Endothelial cell (in vitro differentiated cells): ENCODE measurements at regions not wholly inside any gene's neighbourhood (a gene's known extent, or its start where the extent isn't known, plus 50 kb on each side); places are given as distances from the start of the nearest gene placed in this dataset.
"Not testable (repeated sequence)": the region's sequence is repeated elsewhere in the genome, so short reads cannot be mapped to it uniquely, and the experiment has no call there.

Experiments
- DNase-seq: peaks from one replicate; pipeline ENCODE4 v3.0.0; 2021; ENCODE audit warnings: low spot score
- H3K27ac Mint-ChIP-seq: one replicate; pipeline ENCODE4 v1.8.0; 2021; ENCODE audit warnings: mixed read lengths, inconsistent platforms; ENCODE audit not compliant: unreplicated experiment
- H3K27me3 Mint-ChIP-seq: one replicate; pipeline ENCODE4 v1.8.0; 2021; ENCODE audit warnings: mild to moderate bottlenecking, moderate library complexity, mixed read lengths, inconsistent platforms; ENCODE audit not compliant: unreplicated experiment
- H3K36me3 Mint-ChIP-seq: one replicate; pipeline ENCODE4 v1.8.0; 2021; ENCODE audit warnings: mild to moderate bottlenecking, low read depth, mixed read lengths, inconsistent platforms; ENCODE audit not compliant: unreplicated experiment
- H3K4me1 Mint-ChIP-seq: one replicate; pipeline ENCODE4 v1.8.0; 2021; ENCODE audit warnings: mild to moderate bottlenecking, mixed read lengths, inconsistent platforms; ENCODE audit not compliant: unreplicated experiment
- H3K4me3 Mint-ChIP-seq: one replicate; pipeline ENCODE4 v1.8.0; 2021; ENCODE audit warnings: mild to moderate bottlenecking, mixed read lengths, inconsistent platforms; ENCODE audit not compliant: unreplicated experiment
- H3K9me3 Mint-ChIP-seq: one replicate; pipeline ENCODE4 v1.8.0; 2021; ENCODE audit warnings: mixed read lengths, inconsistent platforms; ENCODE audit not compliant: unreplicated experiment
- TF ChIP-seq, protein P1 (sequence below): fragments of 200-600 bp; sonication (generic); IDR thresholded peaks from one replicate; pipeline ENCODE4 v1.5.0; 2021; ENCODE audit warnings: antibody characterized with exemption; ENCODE audit not compliant: unreplicated experiment

DNA sequence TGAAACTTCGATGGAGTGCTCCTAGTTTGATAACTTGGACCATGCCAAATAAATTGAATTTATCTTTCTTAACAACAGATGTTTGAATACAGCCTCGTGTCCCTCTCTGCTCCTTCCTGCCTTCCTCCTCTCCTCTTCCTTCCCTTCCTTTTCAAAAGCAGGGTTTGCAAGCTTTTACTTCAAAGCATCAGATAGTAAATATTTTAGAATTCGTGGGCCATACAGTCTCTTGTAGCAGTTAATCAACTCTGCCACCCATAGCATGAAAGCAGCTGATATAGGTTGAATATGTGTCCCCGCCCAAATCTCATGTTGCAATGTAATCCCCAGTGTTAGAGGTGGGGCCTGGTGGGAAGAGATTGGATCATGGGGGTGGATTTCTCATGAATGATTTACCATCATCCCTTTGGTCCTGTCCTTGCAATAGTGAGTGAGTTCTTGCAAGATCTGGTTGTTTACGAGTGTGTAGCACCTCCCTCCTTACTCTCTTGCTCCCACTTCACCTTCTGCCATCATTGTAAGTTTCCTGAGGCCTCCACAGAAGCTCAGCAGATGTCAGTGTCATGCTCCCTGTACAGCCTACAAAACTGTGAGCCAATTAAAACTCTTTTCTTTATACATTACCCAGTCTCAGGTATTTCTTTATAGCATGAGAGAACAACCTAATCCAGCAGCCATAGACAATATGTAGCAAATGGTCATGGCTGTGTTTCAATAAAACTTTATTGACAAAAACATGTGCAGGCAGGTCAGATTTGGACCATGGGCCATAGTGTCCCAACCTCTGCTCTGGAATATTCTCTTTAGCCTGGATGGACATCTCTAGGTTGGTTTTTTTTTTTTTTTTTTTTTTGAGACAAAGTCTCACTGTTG is 102.8 kb downstream of the ALG1L2 start:
- not testable (repeated sequence) for H3K9me3 Mint-ChIP-seq, H3K27me3 Mint-ChIP-seq, H3K36me3 Mint-ChIP-seq, DNase-seq, H3K4me3 Mint-ChIP-seq
- Mint-ChIP-seq H3K4me1 (peaks cover 27% of the 10 kb centered on the region), H3K27ac (peak overlapping the region; percentile 82)

DNA sequence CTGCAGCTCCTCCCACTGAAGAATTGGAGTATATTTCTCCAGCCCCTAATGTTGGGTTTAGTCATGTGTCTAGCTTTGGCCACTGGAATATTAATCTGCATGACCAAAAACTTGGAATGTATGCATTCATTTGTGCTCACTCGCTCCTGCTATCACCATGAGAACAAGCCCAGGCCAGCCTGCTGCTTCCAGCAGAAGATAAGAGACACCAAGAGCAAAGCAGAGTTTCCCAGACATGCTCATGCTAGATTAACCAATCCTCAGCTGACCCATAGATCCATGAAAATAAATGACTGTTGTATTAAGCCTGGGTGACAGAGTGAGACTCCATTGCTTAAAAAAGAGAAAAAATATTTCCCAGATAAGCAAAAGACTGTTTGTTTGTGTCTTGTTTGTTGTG is 119.6 kb downstream of the ALG1L2 start:
- H3K4me3 Mint-ChIP-seq, H3K9me3 Mint-ChIP-seq, H3K27me3 Mint-ChIP-seq, DNase-seq, H3K4me1 Mint-ChIP-seq, H3K27ac Mint-ChIP-seq: not testable (repeated sequence)
- H3K36me3 Mint-ChIP-seq: peaks cover 13% of the 10 kb centered on the region

DNA sequence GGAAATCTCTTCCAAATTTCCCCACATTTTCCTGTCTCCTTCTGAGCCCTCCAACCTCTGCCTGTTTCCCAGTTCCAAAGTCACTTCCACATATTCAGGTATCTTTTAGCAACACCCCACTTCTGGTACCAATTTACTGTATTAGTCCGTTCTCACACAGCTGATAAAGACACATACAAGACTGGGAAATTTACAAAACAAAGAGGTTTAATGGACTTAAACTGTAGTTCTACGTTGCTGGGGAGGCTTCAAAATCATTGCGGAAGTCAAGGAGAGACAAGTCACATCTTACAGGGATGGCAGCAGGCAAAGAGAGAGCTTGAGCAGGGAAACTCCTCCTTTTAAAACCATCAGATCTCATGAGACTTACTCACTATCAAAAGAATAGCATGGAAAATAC is 122.0 kb downstream of the ALG1L2 start:
- not testable (repeated sequence) for H3K27me3 Mint-ChIP-seq, DNase-seq, H3K4me1 Mint-ChIP-seq, H3K9me3 Mint-ChIP-seq, H3K27ac Mint-ChIP-seq
- H3K4me3 Mint-ChIP-seq: peak overlapping the region; percentile 2
- peaks cover 13% of the 10 kb centered on the region for H3K36me3 Mint-ChIP-seq

DNA sequence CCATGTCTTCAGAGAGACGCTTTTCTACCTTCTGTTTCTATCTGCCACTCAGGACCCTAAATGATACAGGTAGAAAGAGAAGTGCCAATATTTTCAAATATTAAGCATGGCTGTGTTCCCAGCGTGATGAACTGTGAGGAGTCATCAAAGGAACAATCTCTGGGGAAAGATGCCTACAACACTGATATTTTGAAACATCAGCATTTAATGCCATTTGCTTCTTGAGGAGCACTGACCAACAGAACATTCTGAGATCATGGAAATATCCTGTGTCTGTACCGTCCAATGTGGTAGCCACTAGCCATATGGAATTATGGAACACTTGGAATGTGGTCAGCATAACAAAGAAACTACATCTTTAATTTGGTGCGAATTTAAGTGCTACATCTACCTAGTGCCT is 117.9 kb upstream of the COL6A5 start:
- TF ChIP-seq, protein P1, sequence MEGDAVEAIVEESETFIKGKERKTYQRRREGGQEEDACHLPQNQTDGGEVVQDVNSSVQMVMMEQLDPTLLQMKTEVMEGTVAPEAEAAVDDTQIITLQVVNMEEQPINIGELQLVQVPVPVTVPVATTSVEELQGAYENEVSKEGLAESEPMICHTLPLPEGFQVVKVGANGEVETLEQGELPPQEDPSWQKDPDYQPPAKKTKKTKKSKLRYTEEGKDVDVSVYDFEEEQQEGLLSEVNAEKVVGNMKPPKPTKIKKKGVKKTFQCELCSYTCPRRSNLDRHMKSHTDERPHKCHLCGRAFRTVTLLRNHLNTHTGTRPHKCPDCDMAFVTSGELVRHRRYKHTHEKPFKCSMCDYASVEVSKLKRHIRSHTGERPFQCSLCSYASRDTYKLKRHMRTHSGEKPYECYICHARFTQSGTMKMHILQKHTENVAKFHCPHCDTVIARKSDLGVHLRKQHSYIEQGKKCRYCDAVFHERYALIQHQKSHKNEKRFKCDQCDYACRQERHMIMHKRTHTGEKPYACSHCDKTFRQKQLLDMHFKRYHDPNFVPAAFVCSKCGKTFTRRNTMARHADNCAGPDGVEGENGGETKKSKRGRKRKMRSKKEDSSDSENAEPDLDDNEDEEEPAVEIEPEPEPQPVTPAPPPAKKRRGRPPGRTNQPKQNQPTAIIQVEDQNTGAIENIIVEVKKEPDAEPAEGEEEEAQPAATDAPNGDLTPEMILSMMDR: no peak
- no peak overlapping the region for H3K4me3 Mint-ChIP-seq
- H3K27me3 Mint-ChIP-seq: no peaks in the 10 kb centered on the region
- H3K36me3 Mint-ChIP-seq: no peaks in the 10 kb centered on the region
- DNase-seq: no peak
- H3K27ac Mint-ChIP-seq: no peak overlapping the region
- H3K9me3 Mint-ChIP-seq: no peaks in the 10 kb centered on the region
- peaks cover 8% of the 10 kb centered on the region for H3K4me1 Mint-ChIP-seq

DNA sequence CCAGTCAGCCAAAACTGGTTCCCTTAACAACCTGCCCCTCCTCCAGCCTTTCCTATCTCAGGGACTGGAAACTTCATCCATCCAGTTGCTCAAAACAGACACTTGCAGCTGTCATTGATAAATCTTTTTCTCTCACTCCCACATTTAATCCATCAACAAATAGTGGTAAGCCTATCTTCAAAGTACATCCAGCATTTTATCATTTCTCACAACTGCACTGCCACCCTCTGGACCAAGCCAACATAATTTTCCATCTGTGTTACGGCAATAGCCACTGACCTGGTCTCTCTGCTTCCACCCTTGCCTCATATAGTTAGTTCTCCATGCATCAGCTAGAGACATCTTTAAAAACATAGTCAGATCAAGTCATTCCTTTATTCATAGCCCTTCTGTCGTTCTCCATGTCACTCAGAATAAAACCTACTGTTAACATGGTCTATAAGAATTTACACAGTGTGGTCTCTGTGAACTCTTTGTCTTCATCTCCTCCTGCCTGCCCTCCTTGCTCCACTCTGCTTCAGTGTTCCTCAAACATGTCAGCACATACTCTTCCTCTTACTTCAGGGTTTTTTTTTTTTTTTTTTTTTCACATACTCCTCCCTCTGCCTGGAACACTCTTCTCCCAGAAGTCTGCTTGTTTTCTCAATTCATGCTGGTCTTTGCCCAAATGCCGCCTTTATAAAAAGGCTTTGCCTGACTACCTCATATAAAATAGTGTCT is 102.5 kb upstream of the COL6A5 start:
- no peak overlapping the region for H3K27ac Mint-ChIP-seq

DNA sequence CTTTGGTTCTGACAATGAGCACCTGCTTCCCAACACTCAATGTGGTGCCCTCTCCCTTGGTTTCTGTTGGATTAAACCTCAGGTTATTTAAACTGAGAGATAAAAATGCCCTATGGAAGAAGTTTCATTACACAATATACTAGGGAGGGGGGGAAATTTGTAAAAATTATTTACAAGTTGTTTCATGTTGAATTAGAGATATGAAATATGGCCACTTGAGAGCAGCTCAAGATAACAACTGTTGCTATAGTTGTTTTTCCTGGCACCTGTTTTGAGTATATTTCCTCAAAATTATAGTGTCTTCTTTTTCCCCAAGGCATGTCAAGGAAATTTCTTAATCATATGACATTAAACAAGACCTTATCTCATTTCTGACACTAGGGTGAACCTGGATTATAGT is 101.7 kb upstream of the COL6A5 start:
- H3K9me3 Mint-ChIP-seq: no peaks in the 10 kb centered on the region
- no peak overlapping the region for H3K4me3 Mint-ChIP-seq
- TF ChIP-seq, protein P1: no peak
- no peak for DNase-seq
- H3K36me3 Mint-ChIP-seq: no peaks in the 10 kb centered on the region
- no peak overlapping the region for H3K27ac Mint-ChIP-seq
- no peaks in the 10 kb centered on the region for H3K27me3 Mint-ChIP-seq
- H3K4me1 Mint-ChIP-seq: no peaks in the 10 kb centered on the region

More for the DNA sequence above, 102.5 kb upstream of the COL6A5 start:
- no peak for DNase-seq
- no peaks in the 10 kb centered on the region for H3K36me3 Mint-ChIP-seq
- no peak overlapping the region for H3K4me3 Mint-ChIP-seq
- no peaks in the 10 kb centered on the region for H3K9me3 Mint-ChIP-seq
- H3K27me3 Mint-ChIP-seq: no peaks in the 10 kb centered on the region
- TF ChIP-seq, protein P1: no peak
- H3K4me1 Mint-ChIP-seq: no peaks in the 10 kb centered on the region
